ENCODE measurements at regions not wholly inside any gene's neighbourhood (a gene's known extent, or its start where the extent isn't known, plus 50 kb on each side); places are given as distances from the start of the nearest gene placed in this dataset.

DNA sequence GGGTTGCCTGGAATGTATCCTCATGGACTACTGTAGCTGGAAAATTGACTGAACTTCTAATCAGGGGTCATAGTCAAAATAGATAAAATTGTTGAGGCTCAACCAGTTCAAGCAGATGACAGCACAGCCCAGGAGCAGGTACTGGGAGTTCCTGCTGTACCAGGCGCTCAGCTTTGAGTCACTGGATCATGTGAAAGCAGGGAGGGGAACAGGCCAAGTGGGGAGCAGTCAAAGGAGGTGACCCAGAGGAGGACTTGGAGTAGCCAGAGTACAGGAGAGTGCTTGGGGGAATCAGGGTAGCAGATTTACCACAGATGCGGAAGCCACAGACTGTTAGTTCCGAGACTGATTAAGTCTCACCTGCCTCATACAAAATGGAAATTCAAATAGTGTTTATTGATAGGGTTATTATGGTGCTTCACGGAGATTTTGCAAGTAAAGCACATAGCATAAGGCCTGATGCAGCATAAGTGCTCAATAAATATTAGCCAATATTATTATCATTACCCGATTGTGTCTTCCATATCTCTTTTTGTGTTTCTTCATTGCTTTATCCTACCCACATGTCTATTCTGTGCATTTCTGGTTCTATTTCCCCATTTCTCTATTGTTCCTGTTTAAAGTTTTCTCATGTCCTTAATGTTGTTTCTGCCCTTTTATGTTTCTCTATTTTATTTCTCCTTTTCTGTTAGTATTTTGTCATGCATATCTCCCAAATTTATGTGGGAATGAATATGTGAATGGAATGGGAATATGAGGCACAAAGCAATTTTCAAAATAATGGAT, 369.2 kb upstream of the MCTP2 start:
- DNase-seq = no peak

DNA sequence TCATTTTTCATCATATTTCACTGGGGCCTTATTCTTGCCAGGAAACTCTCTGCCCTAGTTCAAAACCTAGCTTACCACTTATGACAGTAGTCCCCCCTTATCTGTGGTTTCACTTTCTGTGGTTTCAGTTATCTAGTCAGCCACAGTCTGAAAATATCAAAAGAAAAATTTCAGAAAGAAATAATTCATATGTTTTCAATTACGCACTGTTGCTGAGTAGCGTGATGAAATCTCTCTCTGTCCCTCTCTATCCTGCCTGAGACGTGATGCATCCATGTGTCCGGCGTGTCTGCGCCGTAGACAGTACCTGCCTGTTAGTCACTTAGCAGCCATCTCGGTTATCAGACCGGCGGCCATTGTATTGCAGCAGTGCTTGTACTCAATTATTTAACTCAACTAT, 369.9 kb upstream of the MCTP2 start:
- no peak for DNase-seq

DNA sequence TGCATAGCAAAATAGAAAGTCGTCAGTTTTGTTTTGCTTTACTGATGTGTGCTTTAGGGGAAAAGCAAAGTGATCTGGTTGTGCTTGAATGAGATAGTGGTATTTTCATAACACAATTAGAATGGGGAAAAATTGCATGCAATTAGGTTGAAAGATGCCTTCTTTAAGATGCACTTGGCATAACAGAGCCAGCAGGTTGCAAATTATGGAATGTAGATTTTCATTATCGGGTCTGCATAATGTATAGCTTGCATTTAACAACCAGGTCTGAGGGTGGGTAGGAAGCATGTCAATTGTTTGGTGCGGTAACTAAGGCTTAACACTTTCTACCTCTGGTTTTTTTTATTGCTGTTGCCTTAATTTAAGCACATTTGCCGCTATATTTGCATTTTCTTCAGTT, 370.7 kb upstream of the MCTP2 start:
- DNase-seq = no peak

DNA sequence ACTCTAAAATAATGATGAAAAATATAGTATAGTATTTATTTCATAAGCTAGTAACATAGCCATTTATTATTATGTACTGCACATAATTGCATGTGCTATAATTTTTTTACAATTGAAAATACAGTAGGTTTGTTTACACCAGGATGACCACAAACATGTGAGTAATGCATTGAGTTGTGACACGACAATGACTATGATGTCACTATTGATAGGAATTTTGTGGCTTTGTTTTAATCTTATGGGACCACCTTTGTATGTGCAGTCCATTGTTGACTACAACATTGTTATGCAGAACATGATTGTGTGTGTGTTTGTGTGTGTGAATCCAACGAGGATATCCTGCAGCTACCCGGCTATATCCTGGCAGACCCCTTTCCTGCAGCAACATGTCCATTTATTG, 372.2 kb upstream of the MCTP2 start:
- no peak for DNase-seq

DNA sequence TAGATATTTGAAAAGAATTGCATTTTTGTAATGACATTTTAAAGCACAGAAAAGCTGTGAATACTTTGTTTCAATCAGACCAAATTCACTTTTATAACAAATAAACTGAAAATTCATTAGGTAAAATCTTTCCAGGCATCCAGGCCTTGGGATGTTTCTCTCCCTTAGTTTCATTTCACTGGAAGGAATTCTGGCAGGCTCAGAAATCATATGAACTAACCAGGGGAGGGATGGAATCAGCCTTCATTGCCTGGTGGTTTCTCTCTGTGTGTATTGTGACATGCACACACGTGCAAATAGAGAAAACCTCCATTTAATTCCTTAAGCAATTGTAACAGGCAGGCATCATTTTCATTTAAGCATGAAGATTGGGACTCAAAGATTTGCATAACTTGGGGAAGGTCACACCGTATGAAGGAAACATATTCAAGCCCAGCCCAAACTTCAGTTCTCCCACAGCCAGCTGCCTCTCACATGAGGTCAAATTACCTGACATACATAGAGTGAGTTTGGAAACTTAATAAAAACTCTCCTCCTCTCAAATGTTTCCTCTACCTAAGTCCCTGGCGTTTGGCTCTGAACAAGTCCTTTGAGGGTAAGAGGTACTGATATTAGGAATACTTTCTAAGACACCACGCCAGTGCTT, 376.1 kb upstream of the MCTP2 start:
- no peak for DNase-seq

DNA sequence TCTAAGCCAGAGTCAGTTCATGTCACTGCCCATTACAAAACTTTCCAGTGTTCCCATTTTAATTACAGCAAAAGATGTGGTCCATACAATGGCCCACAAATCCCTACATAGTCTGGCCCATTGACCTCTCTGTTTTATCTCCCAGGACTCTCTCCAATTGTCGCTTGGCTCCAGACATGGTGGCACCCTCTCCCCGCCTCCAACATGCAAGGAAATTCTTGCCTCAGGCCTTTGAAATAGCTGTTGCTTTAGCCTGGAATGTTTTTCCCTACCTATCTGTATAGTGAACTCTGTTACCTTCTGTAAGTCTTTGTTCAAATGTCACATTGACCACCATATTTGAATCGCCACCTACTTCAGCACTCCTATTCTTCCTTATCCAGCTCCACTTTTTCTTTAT, 377.3 kb upstream of the MCTP2 start:
- no peak for DNase-seq

DNA sequence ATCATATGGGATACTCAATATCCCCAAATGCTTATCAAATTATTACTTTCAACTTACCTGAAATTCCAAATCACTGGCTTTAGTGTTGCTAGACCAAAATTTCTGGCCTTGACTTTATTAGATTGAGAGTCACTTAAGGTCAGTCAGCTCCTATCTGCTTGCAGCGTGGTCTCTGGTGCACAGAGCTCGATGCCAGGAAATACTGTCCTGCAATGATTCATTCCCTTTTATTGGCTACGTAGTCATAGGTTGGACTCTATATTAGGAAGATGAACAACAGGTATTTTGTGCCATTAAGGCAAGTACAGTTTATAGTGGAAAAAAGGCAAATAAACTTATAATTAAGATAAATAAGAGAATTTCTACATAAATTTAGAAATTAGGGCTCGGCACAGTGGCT, 378.6 kb upstream of the MCTP2 start:
- no peak for DNase-seq

DNA sequence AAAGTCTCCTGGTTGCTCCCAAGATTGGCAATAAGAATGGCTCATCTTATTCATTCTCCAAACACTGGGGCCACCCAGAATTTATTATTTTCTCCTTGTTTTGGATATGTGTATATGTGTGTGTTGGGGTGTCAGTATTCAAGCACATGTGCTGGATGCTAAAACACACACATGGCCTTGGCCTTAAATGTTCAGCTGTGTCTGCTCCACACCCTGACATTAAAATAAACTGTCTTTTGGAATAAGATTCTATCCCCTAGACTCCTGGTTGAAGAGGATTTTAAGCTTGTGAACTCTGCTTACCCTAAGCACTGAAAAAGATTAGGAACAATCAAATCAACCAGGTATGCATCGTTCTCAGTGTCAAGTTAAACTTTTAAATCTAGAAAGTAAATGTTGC, 382.9 kb upstream of the MCTP2 start:
- DNase-seq = no peak

DNA sequence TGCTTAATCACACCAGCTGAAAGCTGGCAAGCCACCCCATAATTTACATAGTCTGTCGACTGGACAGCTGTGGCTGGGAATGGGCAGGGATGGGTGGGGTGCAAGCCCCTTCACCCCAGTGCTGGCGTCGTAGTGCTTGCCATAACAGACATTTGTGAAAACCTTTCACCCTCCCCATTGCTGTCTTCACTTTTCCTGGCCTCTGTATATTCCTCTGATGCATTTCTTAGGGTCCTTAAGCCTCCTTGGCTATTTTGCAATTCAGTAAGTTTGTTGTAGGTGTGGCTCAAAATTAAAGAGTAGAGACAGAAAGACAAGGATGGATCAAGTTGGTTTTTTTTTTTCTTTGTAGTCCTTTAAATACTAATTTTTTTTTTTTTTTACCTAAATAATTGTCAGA, 383.3 kb upstream of the MCTP2 start:
- DNase-seq = no peak

DNA sequence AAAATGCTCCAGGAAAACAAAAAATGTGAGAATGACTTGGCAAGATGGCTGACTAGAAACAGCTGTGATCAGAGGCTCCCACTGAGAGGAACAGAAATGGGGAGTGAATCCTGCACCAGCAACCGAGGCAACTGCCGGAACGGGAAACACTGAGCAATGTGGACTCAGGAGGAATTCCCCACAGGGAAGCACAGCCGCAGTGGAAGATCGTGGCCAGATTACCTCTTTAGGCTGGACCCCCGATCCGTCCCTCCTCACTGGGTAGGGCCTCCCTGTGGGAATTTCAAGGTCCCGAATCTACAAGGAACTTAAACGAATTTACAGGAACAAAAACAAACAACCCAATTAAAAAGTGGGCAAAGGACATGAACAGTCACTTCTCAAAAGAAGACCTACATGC, 385.2 kb upstream of the MCTP2 start:
- DNase-seq = no peak

DNA sequence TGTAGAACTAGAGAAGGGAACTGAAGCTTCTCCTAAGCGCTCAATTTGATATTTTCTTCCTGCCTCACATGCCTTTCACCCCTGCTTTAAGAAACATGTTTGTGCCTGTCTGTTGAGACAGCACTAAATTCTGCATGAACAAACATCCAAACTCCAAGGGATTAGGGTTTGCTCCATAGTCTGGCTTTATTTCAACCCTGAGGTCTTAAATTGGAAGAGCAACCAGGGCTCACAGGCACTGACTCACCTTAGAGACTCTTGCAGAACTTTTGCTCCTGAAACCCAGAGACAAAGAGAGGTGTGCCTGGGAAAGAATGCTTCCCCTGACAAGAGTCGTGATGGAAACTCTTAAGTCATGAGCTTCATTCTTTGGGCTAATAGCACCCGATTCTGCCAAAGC, 393.9 kb upstream of the MCTP2 start:
- DNase-seq = no peak

DNA sequence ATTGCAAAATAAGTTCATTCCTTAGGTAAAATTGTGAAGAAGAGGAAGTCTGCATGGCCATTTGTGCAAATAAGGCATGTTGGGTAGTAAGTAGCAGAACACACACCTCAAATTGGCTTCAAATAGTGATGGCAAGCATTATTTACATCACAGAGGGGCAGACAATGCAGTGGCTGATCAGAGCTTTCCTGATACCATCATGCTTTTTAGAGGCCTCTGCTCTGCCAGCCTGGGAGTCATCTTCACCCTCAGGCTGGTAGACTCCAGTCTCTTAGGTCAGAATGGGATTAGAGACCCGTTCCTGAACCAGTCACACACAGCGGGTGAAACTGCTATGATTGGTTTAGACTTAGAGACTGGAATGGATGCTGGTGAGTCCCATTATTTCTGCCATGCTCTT, 396.0 kb upstream of the MCTP2 start:
- DNase-seq = no peak

DNA sequence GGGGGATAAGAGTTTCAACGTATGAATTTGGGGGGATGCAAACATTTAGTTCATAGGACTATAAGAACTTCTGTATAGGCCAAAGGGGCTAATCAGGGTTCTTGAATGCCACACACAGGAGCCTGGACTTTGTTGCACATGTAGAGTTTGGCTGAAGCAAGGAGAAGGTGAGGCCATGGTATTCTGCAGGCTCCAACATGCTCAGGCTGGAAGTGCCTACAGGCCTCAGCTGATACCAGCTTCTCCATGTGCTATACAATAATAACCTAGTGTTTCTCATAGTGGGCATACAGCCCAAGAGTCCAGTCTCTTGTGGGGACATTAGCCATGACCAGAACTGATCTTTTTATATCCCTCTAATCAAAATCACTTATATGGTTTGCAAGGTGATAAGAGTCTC, 399.7 kb upstream of the MCTP2 start:
- DNase-seq = no peak

DNA sequence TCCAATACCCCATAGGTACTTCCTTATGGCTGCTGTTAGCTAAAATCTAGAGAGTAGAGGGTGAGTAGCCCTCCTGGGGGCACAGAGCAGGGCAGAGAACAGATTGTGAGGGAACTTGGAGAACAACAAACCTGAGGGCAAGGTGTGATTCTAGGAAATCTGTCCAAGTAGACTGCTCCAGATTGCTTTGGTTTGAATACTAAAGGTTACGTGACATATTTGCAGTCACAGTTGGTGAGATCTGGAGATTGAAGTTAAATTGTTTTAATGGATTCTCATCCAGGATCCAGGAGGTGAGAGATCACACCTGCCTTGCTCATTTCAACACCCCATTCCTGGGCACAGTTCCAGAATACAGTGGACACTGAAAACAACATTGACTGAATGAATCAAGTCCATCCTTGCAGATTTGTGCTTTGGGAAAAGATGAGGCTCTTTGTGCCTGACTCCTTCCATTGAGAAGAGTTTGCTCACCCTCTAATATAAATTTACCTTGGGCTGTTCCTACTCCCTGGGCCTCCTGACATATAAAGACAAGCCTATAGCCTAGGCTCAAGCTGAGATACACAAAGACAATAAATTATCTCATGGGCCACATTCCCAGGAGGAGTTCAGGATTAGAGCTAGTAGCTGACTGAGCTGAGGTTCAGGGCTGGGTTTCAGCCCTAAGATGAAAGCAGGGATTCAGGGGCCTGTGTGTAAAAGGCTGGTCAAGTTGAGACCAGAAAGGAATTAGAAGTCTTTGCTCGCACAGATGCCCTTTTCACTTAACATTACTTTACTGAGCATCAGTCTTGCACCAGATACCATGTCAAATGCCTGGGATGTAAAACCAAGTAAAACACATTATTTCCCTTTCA, 400.9 kb upstream of the MCTP2 start:
- DNase-seq = no peak

DNA sequence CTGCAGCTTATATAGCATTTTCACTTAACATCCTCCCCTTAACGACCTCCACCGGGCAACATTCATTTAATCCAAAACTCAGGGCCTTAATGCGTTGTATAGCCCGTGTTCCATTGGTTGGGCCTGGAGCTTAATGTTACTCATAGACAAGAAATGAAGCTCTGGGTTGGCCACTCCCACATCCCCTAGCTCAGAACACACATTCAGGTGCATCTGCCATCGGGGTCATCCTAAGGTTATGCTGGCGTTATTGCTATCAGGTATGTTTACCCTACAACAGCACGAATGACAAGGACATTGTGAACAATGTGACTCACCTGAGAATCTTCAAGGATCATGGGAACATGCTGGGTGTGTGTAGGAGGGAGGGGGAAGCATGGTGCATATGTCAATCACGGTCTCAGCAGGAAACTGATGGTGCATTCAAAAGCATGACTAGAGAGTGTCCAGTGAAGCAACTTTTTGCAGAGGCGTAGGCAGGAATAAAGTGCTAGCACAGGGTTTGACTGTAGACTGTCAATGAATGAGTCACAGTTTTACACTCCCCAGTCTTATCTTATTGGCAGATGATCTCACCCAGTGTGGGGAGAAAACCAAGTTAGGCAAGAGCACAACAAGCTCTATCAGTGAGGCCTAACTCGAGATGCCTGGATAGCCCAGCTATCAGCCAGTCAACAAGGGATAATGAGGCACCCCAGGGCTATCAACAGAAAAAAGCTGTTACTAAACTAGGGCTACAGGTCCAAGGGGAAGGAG, 402.1 kb upstream of the MCTP2 start:
- DNase-seq = no peak

DNA sequence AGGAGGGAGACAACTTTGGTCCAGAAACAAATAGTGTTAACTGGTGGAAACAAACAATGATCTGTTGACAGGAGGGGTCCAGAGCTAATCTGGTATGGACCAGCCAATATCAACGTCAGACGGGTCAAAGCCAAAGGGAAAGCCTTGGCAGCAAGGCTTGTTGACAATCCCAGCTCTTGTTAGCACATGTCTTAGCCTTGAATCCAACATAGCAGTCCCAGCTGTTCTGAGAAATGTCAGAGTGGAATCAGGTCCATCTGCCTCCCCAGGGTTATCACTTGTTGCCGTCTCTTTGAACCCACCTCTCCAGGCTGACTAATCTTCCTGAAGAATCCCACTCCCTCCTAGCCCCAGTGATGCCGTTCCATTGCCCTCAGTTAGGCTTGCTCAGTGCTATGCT, 404.6 kb upstream of the MCTP2 start:
- no peak for DNase-seq

DNA sequence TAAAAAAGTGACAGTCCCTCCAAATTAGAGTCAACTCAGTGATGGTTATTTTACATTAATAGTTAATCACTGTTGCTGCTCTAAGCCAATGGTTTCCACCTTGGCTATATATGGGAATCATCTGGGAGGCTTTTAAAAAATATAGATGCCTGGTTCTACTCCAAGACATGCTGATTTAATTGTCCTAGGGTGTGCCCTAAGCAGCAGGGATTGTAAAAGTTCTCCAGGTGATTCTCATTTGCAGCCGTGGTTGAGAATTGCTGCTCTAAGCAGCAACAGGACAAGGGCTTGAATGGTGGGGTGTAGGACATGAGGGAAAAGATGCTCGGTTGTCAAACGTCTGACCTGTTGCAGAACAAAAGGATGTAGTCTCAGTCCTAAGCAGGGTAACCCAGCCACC, 405.1 kb upstream of the MCTP2 start:
- no peak for DNase-seq

DNA sequence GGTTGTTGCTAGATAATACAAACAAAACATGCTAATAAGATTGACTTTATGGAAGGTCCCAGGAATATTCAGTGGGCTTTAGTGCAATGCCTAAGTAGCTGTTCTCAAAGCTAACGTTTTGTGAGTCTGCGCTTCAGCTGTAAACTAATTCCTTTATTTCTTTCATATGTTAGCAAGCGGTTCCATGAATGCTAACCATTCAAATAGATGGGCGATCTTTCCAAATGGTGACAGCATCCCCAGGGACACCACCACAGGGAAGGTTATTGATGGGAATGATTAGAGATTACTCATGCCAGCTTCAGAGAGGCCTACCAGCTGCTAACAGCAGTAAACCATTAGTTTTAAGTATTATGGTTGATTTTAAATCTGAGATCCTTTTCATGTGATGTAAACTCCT, 405.7 kb upstream of the MCTP2 start:
- DNase-seq = no peak

DNA sequence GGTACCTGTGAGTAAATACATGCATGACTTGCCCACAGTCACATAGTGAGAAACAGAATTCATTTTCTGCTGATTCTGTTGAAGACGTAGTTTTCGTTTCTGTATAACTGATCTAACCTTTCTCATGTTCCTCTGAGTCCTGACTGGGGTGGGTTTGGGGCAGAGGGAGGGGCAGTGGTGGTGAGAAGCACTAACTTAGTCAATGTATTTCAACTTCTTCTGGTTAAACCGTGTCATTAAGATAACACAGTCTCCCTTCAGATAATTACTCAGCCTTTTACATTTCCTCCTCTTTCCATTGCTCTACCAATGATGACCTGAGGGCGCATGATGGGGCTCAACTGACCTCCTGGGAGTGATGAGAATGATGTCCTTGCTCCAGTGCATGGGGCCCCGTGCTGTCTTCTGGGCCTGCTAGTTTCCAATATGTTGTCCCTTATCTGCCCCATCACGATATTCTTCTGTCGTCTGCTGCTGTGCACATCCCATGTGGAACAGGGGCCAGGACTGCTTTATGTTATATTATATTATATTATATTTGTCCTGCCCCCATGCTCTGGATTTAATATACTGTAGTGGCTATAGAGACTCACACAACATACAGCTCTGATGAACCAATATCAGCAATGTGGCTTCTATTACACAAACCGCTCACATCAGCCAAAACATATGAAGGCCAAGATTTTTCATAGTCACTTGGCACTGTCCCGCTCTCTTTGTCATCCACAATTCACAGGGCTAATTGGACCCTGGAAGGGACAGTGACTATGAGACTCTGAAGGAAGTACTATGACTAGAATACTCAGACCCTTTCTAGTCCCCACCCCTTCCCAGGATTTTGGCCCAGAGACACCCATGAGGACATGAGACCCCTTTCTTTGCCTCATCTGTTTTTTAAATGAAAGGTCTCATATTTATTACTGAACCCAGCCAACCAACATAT, 407.1 kb upstream of the MCTP2 start:
- no peak for DNase-seq

DNA sequence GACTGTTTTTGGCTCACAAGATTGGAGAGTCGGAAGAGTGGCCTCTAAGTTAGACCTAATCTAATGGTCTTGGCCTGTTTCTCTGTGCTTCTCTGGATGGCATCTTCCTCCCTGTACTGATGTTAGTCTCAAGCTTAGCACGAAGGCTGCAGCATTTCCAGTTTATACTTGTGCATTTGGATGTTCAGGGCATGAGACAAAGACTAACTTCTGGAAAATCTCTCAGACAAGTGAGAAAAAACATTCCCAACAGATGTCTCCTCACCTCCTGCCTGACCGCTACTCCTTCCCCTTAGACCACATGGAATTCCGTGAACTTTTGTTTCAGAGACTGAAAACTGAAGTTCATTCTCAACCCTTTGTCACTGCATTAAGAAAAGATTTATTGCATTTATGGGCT, 410.8 kb upstream of the MCTP2 start:
- no peak for DNase-seq

DNA sequence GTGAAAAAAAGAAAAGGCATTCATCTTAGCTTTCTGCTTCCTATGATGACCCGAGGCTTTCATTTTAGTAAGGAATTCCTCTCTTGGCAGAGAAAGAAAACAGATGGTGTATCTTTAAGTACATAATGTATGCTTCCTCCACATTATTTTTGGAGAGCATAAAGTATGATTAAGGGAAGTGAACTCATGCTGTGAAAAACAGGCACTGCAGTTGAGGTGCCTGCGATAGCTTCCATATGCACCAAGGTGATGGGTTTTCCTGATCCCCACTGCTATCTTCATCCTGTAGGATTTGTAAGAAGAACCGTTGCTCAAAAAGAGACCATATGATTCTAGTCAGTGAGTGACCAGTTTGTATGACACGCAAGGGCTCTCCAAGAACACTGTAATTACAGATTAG, 411.5 kb upstream of the MCTP2 start:
- no peak for DNase-seq

DNA sequence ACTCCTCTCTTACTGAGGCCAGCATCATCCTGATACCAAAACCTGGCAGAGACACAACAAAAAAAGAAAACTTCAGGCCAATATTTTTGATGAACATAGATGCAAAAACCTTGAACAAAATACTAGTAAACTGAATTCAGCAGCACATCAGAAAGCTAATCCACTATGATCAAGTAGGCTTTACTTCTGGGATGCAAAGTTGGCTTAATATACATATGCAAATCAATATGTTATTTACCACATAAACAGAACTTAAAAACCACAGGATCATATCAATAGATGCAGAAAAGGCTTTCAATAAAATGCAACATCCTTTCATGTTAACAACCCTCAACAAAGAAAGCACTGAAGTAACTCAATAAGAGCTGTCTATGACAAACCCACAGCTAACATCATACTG, 414.5 kb upstream of the MCTP2 start:
- no peak for DNase-seq
